Bronchial epithelial cell (primary cell): ENCODE measurements at regions not wholly inside any gene's neighbourhood (a gene's known extent, or its start where the extent isn't known, plus 50 kb on each side); places are given as distances from the start of the nearest gene placed in this dataset.

Experiments used
- DNase-seq: peaks from one replicate; pipeline ENCODE4 v3.0.0-alpha.2; 2010; ENCODE audit warnings: low read depth
- FAIRE-seq: peaks from 2 replicates; lab custom pipeline; 2011; peaks lifted over from hg19 to GRCh38; lab: Jason Lieb, UNC
- H3K27me3 ChIP-seq: 2 replicates; pipeline ENCODE4 v1.5.1; 2011; ENCODE audit warnings: low read length; ENCODE audit not compliant: control insufficient read depth, insufficient read depth
- H3K36me3 ChIP-seq: 2 replicates; pipeline ENCODE4 v1.5.1; 2011; ENCODE audit warnings: low read length; ENCODE audit not compliant: control insufficient read depth, insufficient read depth
- H3K4me3 ChIP-seq: 2 replicates; pipeline ENCODE4 v1.5.1; 2011; ENCODE audit warnings: mild to moderate bottlenecking, low read depth, low read length, control low read depth
- CTCF ChIP-seq: IDR thresholded peaks from 2 replicates; pipeline ENCODE4 v1.5.1; 2011; ENCODE audit warnings: mild to moderate bottlenecking, moderate library complexity, low read length, control low read depth, inconsistent platforms; ENCODE audit not compliant: insufficient read depth, severe bottlenecking

DNA sequence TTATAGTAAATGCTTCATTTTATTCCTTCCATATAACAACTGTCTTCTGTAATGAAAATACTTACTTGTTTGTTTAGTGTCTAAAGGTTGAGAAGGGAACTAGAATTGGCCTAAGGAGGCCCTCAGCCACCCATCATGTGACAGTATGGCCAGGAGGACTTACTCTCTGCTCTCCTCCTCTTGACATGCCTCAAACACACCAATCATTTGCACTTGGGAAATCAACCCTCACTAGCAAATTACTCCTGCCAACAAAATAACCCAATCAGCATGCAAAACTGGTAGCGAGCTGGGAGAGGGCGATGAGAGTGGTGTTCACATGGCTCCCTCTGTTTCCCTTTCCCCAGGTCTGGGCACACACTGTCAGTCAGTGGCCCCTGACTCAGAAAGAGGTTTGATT lies 58.6 kb upstream of the MEF2C start:
- FAIRE-seq (no peak), DNase-seq (no peak)
- Histone ChIP-seq H3K36me3 (no peaks in the 10 kb centered on the region), H3K27me3 (no peaks in the 10 kb centered on the region), H3K4me3 (no peak overlapping the region)
- TF ChIP-seq CTCF, result no peak

DNA sequence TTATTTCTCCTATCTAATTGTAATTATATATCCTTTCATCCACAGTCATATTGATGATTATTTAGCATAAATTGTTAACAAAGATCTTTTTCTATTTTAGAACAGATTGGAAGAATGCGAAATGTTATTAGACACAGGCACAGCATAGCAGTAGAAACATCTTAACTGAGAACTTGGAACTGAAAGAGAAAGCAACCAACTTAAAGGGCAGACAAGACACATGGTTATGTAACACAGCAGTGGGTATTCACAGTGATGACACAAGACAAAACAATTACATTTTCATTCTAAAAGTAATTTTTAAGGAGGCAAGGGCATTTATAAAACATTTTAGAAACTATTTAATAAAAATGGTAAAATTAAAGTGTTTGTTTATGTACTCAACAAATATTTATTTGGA lies 57.7 kb upstream of the MEF2C start:
- Histone ChIP-seq H3K36me3 (no peaks in the 10 kb centered on the region), H3K4me3 (no peak overlapping the region), H3K27me3 (no peaks in the 10 kb centered on the region)
- FAIRE-seq (no peak), DNase-seq (no peak)
- TF ChIP-seq CTCF, result no peak

- FAIRE-seq, result no peak
- Histone ChIP-seq H3K4me3 (no peak overlapping the region), H3K27me3 (no peaks in the 10 kb centered on the region), H3K36me3 (no peaks in the 10 kb centered on the region)
- no peak for DNase-seq
- no peak for TF ChIP-seq CTCF
Measured at GRCh38 chr5:88939300-88939699, 56.3 kb upstream of the MEF2C start.

- no peaks in the 10 kb centered on the region for H3K27me3 ChIP-seq
- DNase-seq, result no peak
- no peak for FAIRE-seq
- no peaks in the 10 kb centered on the region for H3K36me3 ChIP-seq
- H3K4me3 ChIP-seq, result no peak overlapping the region
- no peak for TF ChIP-seq CTCF
Measured at GRCh38 chr5:88938488-88938887, 55.5 kb upstream of the MEF2C start.

DNA sequence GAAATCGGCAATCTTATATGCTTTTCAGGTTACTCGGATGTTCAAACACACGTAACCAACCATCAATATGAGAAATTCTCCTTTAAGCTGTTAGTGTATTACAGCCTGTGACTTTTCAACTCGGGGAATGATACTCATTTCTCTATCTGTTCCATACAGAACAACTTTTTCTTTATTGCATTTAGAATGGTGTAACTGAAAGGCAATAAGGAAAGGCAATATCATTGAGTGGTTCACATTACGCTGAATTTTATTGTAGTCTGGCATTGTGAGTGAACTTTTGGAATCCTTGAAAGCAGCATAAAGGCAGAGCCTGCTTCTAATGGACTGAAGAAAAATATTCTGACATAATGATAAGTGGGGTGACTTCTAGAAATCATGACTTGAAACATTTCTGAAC lies 54.4 kb upstream of the MEF2C start:
- no peak for FAIRE-seq
- DNase-seq, result no peak
- H3K36me3 ChIP-seq, result no peaks in the 10 kb centered on the region
- no peak for TF ChIP-seq CTCF
- no peak overlapping the region for H3K4me3 ChIP-seq
- H3K27me3 ChIP-seq, result no peaks in the 10 kb centered on the region

GRCh38 chr5:88934439-88934838 lies 51.5 kb upstream of the MEF2C start:
- Histone ChIP-seq H3K36me3 (no peaks in the 10 kb centered on the region), H3K27me3 (no peaks in the 10 kb centered on the region), H3K4me3 (no peak overlapping the region)
- TF ChIP-seq CTCF, result no peak
- FAIRE-seq (no peak), DNase-seq (no peak)
